ENCODE measurements at regions not wholly inside any gene's neighbourhood (a gene's known extent, or its start where the extent isn't known, plus 50 kb on each side); places are given as distances from the start of the nearest gene placed in this dataset.

DNA sequence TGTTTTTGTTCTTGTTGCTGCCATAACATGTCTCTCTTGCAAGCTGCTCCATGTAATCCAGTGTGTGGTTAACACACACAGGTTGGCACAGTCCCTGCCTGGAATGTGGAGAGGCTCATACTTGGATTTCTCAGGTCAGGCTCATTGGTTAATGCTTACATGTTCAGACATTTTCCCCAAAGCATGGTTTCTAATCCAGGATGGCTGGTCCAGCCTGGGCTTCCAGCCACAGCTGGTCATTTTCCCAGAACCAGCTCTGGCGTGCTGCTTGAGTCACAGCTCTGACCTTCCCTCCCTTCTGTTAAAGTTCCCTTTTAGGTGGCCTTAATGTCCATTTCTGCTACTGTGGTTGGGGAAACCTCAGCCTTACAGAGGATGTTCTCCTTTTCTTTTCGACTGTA lies 294.3 kb downstream of the TAF11L14 start:
- H3K27ac ChIP-seq, result no peak overlapping the region
- ATAC-seq (ENCODE audit: low FRiP score in 2 of 2), result peak in 1 of 2 donors; percentile 73
- no peaks in the 10 kb centered on the region for H3K4me1 ChIP-seq
- TF ChIP-seq, protein P1, sequence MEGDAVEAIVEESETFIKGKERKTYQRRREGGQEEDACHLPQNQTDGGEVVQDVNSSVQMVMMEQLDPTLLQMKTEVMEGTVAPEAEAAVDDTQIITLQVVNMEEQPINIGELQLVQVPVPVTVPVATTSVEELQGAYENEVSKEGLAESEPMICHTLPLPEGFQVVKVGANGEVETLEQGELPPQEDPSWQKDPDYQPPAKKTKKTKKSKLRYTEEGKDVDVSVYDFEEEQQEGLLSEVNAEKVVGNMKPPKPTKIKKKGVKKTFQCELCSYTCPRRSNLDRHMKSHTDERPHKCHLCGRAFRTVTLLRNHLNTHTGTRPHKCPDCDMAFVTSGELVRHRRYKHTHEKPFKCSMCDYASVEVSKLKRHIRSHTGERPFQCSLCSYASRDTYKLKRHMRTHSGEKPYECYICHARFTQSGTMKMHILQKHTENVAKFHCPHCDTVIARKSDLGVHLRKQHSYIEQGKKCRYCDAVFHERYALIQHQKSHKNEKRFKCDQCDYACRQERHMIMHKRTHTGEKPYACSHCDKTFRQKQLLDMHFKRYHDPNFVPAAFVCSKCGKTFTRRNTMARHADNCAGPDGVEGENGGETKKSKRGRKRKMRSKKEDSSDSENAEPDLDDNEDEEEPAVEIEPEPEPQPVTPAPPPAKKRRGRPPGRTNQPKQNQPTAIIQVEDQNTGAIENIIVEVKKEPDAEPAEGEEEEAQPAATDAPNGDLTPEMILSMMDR (IDR thresholded peaks at IDR 0.05), result no peak
- TF ChIP-seq POLR2A (IDR thresholded peaks at IDR 0.05) (no peak), EP300 (IDR thresholded peaks at IDR 0.05) (no peak), POLR2AphosphoS5 (IDR thresholded peaks at IDR 0.05) (no peak)
- H3K9me3 ChIP-seq, result peaks cover 0 to 8% (median under 1%) of the 10 kb centered on the region in 4 donors
- no peak overlapping the region for H3K4me3 ChIP-seq
- no peaks in the 10 kb centered on the region for H3K27me3 ChIP-seq
- no peaks in the 10 kb centered on the region for H3K36me3 ChIP-seq
- DNase-seq, result peak in 1 of 2 donors; percentile 36
- 42% methylated on average over 2 of the region's 2 CpGs for WGBS, 2 donors

DNA sequence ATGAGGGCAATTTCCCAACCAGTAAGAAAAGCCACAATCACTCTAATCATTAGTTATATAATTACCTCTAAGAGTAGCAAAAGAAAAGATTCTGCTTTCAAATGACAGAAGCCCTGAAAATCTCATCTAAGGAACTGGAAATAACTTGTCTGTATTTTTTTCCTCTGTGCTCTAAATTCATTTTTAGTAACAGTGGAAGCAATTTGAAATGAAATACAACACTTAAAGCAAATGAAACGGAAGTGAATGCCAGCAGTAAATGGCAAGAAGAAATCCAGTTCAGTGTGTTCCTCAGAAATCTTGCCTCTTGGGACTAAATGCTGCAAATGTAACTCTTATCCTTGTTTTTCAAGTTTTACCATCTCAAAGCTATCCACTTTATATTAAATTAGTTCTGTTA lies 294.9 kb downstream of the TAF11L14 start:
- Histone ChIP-seq H3K27ac (no peak overlapping the region), H3K9me3 (peaks cover 0 to 12% (median 4%) of the 10 kb centered on the region in 4 donors), H3K36me3 (no peaks in the 10 kb centered on the region), H3K27me3 (no peaks in the 10 kb centered on the region), H3K4me1 (no peaks in the 10 kb centered on the region), H3K4me3 (no peak overlapping the region)
- no peak for ATAC-seq (ENCODE audit: low FRiP score in 2 of 2)
- WGBS, 2 donors, result 33% methylated on average over 1 of the region's 1 CpG
- no peak for TF ChIP-seq POLR2AphosphoS5 (IDR thresholded peaks at IDR 0.05)
- TF ChIP-seq EP300 (IDR thresholded peaks at IDR 0.05), result no peak
- TF ChIP-seq, protein P1 (IDR thresholded peaks at IDR 0.05), result no peak
- no peak for TF ChIP-seq POLR2A (IDR thresholded peaks at IDR 0.05)
- DNase-seq, result no peak

DNA sequence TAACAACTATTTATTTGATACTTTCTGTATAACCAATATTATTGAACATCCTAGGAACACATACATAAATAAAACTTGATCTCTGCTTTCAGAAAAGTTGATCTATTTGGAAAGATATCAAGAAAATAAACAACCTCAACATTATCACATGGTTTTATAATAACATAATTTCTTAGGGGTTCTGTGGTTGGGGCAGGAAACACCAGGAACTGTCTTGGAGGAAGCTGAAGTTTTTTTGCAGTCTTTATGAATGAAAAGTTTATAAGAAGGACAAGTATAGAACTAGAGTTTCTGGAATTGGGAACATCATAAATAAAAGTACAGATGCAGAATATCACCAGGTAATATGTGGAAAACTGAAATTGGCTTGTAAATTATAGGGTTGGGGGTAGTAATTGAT lies 296.1 kb downstream of the TAF11L14 start:
- Histone ChIP-seq H3K4me1 (no peaks in the 10 kb centered on the region), H3K9me3 (peaks cover 0 to 18% (median 8%) of the 10 kb centered on the region in 4 donors), H3K27me3 (no peaks in the 10 kb centered on the region), H3K27ac (no peak overlapping the region), H3K36me3 (no peaks in the 10 kb centered on the region), H3K4me3 (no peak overlapping the region)
- ATAC-seq (ENCODE audit: low FRiP score in 2 of 2) (no peak), DNase-seq (no peak)
- no peak for TF ChIP-seq POLR2A (IDR thresholded peaks at IDR 0.05)
- TF ChIP-seq EP300 (IDR thresholded peaks at IDR 0.05), result no peak
- TF ChIP-seq, protein P1 (IDR thresholded peaks at IDR 0.05), result no peak
- TF ChIP-seq POLR2AphosphoS5 (IDR thresholded peaks at IDR 0.05), result no peak

DNA sequence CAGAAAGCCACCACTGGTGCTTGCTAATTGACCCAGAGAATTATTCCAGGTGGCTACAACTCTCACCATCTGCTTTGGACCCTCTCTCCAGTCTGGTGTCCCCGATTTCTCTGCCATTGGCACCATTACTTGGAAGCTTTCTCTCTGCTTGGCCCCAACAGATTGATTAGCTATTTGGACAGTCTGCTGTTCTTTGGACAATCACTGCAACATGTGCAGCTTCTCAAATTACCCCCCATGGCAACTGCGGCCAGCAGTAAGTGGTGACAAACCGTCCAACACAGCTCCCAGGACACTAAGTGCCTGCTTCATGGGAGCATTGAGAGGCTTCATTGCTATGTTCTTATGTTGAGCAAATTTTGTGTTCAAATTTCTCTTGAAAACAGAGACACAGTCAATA lies 309.8 kb downstream of the TAF11L14 start:
- H3K27me3 ChIP-seq, result no peaks in the 10 kb centered on the region
- WGBS, 2 donors, result 74 to 80% methylated on average over 3 of the region's 3 CpGs
- no peak overlapping the region for H3K27ac ChIP-seq
- DNase-seq (no peak), ATAC-seq (ENCODE audit: low FRiP score in 2 of 2) (no peak)
- TF ChIP-seq EP300 (IDR thresholded peaks at IDR 0.05) (no peak), POLR2AphosphoS5 (IDR thresholded peaks at IDR 0.05) (no peak), POLR2A (IDR thresholded peaks at IDR 0.05) (no peak)
- TF ChIP-seq, protein P1 (IDR thresholded peaks at IDR 0.05), result no peak
- no peak overlapping the region for H3K4me3 ChIP-seq
- no peaks in the 10 kb centered on the region for H3K4me1 ChIP-seq
- H3K9me3 ChIP-seq, result no peaks in the 10 kb centered on the region
- H3K36me3 ChIP-seq, result no peaks in the 10 kb centered on the region

- 76 to 81% methylated on average over 1 of the region's 1 CpG for WGBS, 2 donors
- DNase-seq (no peak), ATAC-seq (ENCODE audit: low FRiP score in 2 of 2) (no peak)
- H3K4me3 ChIP-seq, result no peak overlapping the region
- H3K4me1 ChIP-seq, result no peaks in the 10 kb centered on the region
- H3K36me3 ChIP-seq, result no peaks in the 10 kb centered on the region
- H3K27me3 ChIP-seq, result no peaks in the 10 kb centered on the region
- no peak overlapping the region for H3K27ac ChIP-seq
- peaks cover 0 to 11% (median 0%) of the 10 kb centered on the region in 4 donors for H3K9me3 ChIP-seq
- TF ChIP-seq, protein P1 (IDR thresholded peaks at IDR 0.05), result no peak
- TF ChIP-seq POLR2AphosphoS5 (IDR thresholded peaks at IDR 0.05), result no peak
- TF ChIP-seq POLR2A (IDR thresholded peaks at IDR 0.05), result no peak
- TF ChIP-seq EP300 (IDR thresholded peaks at IDR 0.05), result no peak
Observed at GRCh38 chr5:17947029-17947428, 312.8 kb downstream of the TAF11L14 start.
